HK-2 (cell line): ENCODE measurements at regions not wholly inside any gene's neighbourhood (a gene's known extent, or its start where the extent isn't known, plus 50 kb on each side); places are given as distances from the start of the nearest gene placed in this dataset.

Source experiments
- DNase-seq: peaks from one replicate; pipeline ENCODE4 v3.0.0-alpha.2; 2018; ENCODE audit not compliant: unreplicated experiment

DNA sequence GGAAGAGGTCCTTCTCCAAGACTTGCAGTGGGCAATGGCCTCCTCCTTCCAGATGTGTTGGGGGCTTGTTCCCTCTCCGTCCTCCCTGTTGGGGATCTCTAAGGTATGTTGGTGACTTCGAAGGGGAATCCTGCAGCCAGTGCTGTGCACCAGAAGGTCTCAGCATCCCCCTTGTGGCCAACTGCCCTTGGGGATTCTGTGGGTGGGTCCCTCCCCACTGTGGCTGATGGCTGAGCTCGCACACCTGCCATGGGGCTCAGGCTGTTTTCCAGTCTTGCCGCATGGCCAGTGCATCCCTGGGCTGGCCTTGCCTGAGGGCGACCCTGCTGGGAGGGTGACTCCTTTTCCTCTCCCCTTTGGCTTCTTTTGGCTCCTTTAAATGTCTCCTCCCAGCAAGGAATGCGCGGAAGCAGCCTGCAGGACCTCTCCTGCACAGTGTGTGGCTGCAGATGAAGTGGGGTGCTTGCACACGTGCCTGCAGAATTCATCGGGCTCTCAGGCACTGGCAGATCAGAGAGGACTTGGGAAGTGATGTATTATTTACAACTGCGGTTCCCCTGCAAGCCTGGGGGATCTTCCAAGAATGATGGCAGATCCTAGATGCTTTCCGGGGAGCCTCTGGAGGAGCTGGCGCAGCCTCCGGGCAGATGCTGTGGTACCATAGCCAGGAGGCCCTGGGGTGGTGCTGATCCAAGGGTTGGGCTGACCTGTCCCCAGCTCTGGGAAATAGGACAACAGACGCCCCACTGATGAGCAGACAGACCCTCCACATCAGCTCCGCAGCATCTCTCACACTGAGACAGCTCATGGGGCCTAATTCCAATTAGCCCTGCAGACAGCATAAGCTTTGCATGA, 410.0 kb downstream of the TCERG1L start:
- no peak for DNase-seq

DNA sequence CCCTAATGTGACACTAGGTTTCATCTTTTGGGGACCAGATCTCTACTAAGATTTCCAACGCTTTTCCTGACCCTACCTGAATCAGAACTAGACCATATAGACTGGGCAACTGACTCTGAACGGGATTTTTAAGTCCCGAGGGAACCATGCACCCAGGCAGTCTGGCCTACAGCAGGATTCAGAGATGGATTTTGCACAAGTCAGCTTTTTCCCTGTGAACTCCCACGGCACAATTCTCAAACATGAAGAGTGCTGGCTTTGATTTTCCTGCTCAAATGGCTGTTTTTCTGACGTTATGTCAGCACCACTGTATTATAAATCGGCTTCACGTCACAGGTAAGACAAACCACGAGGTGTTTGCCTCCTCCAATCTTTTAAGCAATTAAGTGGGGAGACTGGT, 409.1 kb downstream of the TCERG1L start:
- no peak for DNase-seq

DNA sequence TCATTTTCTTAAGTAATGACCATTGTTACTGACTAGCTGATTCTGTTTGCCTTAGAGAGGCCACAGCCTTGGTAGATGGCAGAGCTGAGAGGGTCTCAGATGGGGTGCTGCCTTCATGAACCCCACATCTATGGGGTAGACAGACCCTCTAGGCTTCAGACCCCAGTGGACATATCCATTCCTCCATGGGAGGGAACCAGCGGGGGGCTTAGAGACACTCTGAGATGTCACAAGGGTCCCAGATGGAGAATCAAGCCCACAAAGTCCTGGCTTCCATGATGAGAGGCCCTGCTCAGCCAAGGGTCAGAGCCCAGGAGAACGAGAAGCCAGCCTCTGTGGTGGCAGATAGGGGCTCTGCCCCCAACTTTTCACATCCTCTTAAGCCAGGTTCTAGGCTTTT, 408.6 kb downstream of the TCERG1L start:
- no peak for DNase-seq

DNA sequence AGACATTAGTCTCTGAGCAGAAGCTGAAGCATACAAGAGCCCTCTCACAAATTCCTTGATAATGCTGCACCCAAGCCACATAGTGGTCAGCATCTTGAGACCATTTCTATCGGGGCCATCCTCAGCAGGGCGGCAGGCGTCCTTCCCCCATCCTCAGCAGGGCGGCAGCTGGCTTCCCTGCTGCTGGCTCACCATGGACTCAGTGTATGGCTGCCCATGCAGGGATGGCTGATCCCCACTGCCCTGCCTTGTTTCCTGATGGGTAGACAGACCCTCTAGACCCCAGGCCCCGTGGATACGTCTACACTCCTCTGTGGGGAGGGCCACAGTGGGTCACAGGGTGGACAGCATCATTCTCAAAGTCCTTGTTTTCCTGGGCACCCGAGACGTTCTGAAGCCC, 406.8 kb downstream of the TCERG1L start:
- DNase-seq = no peak

DNA sequence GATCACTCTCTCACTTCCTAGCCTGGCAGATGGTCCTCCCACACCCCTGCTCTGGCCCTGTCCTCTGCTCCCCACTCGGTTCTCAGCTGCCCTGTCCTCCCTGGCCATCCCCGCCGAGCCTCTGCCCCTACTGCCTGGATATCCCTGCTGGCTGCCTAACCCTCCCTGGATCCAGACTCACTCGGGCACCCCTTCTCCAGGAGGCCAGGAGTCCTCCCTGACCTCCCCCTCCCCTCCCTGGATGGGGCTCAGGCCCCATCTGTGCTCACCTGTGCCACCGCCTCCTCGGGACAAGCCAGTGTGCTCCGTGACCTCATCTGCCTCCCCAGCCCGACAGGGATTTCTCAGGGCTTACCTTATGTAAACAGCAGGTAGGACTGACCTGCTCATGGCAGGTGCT, 406.1 kb downstream of the TCERG1L start:
- no peak for DNase-seq

DNA sequence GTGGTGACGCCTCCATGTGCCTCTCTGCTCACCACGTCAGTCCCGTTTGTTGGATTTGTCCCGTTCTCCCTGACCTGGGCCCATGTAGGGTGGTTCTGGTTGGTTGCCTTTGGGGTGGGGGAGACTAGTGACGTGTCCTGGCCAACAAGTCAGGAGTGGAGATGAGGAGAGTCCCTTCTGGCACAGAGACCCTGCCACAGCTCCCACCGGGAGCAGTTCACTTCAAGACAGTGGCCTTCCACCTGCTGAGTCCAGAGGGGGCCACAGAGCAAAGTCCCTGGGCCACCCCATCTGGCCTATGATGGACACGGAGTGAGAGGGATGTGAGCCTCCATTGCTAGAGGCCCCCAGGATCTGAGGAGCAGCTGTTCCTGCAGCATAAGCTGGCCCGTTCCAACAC, 405.6 kb downstream of the TCERG1L start:
- DNase-seq = no peak

DNA sequence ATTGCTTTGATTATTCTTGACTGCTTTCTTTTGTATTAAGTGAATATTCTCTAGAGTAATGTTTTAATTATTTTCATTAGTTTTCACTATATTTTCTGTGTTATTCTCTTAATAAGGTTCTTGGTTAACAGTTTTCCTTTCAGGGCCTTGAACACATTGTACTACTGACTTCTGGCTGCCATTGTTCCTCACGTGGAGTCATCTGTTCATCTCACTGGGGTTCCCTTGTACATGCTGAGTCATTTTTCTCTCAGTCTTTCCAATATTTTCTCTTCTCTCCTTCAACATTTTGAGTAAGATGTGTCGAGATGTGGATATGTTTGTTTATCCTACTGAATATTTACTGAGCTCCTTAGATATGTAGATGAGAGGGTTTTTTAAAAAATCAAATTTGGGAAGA, 400.7 kb downstream of the TCERG1L start:
- DNase-seq = no peak

DNA sequence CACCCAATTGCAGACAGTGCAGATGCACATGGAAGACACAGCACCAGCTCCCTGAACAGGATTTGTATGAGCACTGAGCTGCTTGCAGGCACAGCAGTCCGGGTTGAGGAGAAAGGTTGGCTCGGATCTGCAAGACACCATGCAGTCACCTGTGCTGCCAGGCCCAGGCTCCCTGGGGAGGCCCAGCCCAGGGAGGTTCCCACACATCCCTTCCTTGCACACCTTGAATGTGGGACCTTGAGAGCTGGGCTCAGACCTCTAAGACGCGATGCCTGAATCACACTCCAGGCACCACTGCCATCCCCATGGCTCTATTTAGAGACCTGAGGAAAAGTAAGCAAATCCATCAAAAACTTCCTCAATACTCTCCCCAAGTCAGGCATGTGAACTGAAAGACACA, 397.7 kb downstream of the TCERG1L start:
- DNase-seq = no peak

DNA sequence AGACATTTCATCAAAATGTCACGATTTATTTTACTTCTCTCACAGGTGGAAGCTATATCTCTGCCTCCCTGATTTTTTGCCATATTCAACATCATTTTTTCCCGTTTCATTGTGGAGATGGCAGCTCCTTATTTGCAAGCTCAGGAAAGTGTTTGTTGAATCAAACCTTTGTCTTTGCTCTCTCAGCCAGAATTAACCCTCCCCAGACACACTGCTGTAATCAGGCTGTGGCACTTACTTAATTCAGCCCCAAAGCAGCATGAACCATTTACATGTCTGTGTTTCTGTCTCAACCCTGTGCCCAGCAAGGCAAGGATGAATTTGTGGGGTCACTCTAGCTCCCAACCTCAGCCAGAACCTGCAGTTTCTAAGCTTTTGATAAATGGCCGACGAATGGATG, 397.2 kb downstream of the TCERG1L start:
- DNase-seq = no peak

DNA sequence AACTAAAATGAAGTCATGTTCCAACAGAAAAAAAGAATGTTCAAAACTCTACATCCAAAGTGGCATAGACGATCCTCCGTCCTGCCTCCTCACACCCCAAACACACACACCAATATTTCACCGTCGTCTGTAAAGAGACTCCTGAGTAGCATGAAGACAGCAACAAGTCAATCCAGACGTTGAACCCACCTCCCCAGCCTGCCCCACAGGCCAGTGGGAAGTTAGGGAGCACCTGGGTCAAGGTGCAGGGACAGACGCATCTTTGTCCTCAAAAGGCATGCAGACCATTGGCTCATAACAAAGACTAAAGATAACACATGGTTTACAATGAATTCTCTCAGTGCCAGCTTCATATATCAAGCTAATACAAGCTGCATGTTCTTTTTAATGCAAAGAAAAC, 396.5 kb downstream of the TCERG1L start:
- DNase-seq = no peak

DNA sequence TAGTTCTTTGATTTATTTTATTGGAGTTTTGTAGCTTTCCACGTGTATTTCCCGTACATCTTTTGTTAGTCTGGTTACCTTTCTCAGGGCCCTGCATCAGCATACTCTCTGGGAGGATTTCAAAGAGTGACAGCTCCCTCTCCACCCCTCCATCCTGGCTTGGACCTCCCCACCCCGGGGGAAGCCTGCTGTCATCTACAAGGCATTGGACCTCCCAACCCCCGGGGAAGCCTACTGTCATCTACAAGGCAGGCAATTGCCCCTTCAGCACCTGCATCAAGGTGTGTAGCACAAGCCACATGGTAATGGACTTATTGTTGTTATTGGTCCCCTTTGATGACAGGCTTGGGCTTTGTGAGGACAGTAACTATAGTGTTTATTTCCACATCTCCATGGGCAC, 390.1 kb downstream of the TCERG1L start:
- DNase-seq = no peak

DNA sequence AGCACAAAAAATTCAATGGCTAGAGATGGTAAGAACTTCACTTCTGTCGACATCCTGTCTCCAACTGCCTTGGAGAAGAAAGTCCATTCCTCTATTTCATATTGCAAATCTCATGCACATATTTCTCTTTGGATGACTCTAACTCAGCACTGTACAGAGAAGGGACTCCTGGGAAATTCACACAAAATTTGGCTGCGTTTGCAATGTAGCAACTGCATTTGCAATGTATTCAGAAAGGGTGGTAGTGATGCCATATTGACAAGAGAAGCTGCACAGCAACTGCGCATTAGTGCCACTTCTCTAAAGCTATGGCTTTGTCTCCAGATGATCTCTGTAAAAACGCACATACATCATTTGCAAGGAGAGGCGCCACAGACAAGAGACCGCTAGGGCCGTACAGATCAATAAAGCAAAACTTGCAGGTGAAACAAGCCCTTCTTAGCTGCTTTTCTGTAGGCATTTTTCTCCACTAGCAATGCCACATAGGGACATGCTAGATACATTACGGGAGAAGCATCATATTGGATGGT, 389.5 kb downstream of the TCERG1L start:
- no peak for DNase-seq

DNA sequence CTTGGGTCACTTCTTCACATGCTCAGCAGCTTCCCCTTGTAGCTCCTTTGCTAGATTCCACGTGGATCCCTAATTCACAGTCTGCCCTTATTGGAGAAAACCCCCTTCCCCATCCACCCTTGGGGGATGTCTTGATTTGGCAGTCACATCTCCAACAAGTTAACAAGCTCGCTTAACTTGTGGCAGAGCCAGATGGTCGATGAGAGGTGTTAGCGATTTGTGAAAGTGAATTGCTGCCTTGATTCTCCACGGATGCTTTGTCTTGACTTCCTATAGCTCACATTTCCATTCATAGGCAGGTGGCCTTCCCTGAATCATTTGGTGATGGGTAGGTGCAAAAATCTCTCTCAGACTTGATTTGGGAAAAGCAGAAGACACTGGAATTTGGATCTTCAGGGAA, 387.9 kb downstream of the TCERG1L start:
- no peak for DNase-seq

DNA sequence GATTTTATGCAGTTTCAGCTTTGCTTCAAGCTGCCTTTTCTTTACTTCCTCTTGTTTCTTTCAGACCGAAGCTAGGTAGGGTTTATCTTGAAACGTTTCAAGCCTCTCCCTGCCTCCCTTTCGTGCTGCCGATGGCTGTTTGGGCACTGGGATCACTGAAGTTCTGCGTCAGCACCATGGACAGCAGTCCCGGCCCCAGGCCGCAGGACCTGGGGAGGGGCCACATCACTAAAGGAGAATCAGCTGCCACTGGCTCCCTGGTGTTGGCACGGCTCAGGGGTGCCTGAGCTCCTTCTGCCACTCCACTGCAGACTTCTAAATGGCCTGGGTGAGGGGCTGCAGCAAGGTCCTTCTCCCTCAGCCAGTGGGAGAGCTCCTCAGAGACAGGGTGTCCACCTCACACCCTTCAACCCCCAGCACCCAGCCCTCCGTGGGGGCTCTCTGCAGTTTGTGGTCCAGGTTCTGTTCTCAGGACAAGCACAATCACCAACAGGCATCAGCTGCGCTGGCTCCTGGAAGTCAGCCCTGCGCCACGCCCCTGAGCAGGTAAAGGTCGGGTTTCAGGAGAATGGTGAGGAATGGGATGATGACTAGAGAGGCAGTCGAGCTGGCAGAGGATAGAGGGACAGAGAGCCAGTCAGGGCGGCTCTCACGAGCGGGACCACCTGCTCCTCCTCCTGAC, 387.2 kb downstream of the TCERG1L start:
- peak; percentile 7 for DNase-seq

DNA sequence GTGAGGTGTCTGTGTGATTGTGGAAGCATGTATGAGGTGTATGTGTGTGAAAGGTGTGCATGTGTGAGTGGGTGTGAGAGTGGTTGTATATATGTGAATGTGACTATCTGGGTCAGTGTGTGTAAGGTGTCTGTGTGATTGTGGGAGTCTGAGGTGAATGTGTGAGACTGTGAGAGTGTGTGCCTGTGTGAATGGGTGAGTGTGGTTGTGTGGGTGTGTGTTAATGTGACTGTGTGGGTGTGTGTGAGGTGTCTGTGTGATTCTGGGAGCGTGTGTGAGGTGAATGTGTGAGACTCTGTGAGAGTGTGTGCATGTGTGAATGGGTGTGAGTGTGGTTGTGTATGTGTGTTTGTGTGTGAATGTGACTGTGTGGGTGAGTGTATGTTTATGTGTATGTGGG, 385.1 kb downstream of the TCERG1L start:
- no peak for DNase-seq

DNA sequence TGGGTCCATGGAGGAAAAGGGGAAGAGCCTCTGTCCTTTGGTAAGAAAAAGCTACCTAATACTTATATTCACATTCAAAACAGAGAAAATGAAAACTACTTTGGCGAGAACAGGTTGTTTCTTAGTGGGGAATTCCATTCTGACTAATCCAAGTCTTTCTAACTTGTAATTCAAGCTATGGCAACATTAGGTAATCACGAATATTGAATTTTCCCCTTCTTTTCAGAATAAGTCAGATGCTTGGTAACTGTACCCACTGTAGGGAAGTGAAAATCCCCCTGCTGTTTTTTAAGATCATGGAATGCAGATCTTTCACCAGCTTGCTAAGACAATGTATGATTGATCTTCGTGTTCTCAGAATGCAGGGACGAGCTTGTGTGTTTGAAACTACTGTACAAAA, 384.4 kb downstream of the TCERG1L start:
- DNase-seq = no peak

DNA sequence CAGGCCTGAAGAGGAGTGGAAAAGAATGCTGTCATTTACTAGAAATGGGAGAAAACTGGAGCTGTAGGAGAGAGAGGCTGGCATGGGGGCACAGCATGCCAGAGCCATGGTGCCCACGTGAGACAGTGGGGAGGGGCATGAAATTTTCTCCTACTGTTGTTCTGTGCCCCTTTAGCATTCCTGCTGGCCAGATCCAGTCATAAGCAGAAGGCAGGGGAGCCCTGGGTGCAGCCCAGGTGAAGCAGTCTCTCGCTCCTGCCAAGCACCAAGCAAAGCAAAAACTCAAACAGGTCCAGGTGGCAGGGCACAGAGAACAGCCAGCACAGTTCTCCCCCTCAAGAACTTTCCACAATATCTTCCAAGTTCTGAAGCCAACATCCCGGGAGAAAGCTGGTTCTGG, 383.2 kb downstream of the TCERG1L start:
- DNase-seq = no peak

DNA sequence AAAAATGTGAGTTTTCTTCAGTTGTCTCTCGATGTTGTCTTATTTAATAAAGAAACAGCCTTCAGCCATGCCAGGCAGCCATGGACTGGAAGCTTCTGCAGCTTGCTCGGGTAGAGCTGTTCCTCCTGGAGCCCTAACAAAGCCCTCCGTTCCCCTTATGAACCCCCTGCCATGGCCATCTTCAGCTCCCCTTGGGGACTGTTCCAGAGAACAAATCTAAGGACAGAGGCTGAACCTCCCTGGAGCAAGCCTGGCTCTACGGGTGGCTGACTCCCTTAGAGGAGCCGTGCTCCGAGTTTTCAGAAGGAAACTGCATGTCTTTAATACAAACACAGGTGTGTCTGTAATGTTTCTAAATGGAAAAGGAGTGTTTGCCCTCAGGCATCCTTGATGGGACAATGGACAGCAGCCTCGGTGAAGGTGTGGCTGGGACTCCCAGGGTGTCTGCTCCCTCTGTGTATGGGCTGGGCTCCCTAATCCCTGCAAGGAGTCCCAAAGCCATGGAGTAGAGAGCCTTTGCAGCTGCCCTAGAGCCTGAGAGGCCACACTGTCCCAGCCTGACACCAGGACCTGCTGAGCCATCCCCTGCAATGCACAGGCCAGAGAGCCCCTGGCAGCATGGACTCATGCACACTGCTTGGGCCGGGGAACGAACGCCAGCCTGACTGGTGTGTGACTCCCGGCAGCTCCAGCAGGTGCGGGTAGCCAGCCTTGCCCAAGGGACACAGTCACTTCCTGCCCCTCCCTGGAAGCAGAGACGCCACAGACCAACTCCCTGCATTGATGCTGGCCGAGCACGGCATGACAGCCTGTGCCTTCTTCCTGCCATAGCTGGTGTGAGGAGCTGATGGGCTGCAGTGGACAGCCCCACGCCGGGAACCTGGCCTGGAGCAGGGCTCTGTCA, 381.8 kb downstream of the TCERG1L start:
- DNase-seq = no peak

DNA sequence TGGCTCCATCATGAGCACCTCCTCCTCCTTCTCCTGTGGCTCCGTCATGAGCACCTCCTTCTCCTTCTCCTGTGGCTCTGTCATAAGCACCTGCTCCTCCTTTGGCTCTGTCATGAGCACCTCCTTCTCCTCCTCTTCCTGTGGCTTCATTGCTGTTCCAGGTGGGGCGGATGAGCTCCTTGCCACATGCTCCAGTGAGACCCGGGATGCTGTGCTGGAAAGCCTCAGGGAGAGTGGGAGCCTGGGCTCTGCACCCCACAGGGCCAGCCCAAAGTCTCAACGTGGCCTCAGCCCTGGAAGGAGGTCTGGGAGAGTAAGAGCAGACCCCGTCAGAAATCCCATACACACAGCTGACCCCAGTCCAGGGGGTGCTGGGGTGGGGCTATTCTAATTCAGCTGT, 380.7 kb downstream of the TCERG1L start:
- DNase-seq = no peak

DNA sequence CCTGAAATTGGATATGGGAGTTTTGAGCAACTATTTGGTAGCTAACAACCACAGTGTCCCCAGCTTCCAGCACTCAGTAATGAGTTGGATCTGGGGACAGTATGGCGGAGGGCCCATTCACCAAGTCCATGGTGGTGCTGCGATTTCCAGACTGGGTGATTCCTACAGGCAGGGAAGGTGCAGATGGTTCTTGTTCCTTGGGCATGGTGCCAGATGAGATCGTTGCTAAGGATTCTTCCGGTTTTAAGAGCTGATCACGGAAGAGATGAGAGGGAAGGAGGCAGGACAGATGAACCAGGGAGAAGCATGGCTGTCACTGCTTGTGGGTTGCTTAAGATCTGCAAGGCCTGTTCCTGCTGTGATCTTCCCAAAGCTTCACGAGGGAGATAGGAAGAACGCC, 380.3 kb downstream of the TCERG1L start:
- DNase-seq = no peak

DNA sequence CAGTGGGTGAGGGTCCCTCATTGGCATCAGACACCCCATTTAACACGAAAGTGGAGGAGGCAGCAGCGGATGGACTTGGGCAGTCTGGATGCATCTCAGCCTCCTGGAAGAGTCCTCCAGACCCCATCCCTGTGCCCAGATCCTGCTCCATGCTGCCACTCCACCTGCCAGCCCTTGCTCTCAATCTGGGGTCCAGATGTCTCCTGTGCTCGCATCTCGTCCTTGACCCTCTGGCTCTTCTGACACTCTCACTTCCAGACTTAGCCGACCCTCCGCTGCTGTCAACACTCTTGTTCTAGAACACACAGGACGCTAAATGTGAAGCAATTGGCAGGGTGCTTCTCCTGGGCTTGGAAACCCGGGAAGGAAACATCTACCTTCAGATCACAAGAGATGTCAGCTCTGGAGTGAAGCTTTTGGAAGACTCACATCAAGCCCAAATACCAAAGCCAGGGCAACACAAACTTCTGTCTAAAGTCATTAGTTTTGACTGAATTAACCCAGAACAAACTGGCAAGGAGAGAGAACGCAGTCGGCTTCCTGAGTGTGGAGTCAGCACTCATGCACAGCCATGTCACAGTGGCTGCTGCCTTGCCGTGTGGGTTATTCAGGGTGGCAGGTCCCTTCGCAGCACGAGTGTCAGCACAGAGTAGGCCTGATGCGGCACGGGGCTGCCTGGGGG, 379.1 kb downstream of the TCERG1L start:
- no peak for DNase-seq

DNA sequence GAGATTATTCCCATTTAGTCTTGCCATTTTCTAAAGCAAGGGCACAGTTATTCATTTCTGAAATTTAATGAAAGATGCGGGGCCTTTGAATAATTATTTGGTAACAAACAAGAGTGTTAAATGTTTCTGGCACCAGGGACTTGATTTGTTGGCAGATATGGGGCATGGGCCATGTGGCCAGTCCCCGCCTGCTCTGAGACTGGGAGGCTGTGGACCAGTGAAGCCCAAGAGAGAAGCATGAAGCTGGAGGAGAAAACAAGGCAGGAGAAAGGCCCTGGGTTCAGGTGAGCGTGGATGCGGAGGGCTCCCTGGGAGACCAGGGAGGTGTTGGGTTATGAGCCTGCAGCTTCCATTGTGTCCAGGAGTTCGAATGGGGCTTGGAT, 378.5 kb downstream of the TCERG1L start:
- DNase-seq = no peak
